ENCODE measurements at regions not wholly inside any gene's neighbourhood (a gene's known extent, or its start where the extent isn't known, plus 50 kb on each side); places are given as distances from the start of the nearest gene placed in this dataset.

DNA sequence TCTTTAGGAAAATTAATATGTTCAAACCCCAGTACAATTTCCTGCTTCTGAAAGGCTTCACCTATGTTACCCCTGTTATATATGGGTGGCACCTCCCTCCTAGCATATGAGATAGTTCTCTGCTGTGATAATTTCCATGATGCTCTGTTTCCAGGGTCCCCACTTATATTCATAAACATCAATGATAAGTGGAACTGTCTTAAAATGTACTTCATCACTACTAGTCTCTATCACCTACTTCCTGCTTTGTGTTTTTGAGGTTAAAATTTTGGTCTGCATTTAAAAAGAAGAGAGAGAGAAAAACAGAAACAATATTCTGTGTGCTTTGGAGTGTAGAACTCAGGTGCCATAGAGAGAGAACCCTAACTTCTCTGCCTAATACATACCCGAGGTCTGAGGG is 234.7 kb downstream of the HTR1A start:
- DNase-seq (ENCODE audit: low read depth in 2 of 3, low spot score in 2 of 3) = no peak

DNA sequence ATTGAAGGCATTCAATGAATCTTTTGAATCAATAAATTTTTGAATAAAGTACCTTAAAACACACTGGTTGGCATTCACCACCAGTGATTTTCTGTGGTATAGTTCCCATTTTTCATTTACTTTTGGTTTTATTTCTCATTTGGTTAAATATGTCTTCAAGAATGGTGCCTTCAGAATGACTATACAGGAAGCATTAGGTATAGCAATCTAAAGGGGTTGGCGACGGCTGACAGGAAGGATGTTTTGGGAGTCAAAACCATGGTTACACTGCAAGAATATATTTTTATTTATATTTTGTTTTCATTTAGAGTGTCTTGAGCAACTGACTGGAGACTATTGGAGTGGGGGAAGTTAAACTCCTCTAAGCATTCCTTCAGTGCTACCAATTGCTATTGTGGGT is 235.7 kb downstream of the HTR1A start:
- no peak for DNase-seq (ENCODE audit: low read depth in 2 of 3, low spot score in 2 of 3)

DNA sequence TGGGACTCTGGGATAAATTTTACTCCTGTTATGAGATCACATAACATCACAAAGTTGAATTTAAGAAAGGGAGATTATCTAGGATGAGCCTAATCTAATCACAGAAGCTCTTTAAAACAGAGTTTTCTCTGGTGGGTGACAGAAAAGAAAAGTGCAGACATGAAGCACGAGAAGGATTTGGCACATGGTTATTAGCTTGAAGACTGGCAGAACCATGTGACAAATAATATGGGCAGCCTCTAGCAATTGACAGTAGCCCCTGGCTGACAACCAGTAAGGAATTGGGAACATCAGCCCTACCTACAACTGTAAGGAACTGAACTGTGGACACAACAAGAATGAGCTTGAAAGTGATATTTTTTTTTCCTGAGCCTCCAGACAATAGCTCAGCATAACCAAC is 243.1 kb downstream of the HTR1A start:
- DNase-seq (ENCODE audit: low read depth in 2 of 3, low spot score in 2 of 3) = no peak

DNA sequence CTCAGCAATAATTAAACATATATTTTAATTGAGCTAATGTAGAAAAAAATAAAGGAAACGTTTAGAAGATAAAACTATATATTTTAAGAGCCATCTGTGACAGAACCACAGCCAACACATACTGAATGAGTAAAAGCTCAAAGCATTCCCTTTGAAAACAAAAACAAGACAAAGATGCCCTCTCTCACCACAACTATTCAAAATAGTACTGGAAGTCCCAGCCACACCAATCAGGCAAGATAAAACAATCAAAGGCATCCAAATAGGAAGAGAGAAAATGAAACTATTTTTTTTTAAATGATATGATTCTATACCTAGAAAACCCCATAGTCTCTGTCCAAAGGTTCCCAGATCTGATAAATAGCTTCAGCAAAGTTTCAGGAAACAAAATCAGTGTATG is 262.0 kb downstream of the HTR1A start:
- DNase-seq (ENCODE audit: low read depth in 2 of 3, low spot score in 2 of 3) = no peak

DNA sequence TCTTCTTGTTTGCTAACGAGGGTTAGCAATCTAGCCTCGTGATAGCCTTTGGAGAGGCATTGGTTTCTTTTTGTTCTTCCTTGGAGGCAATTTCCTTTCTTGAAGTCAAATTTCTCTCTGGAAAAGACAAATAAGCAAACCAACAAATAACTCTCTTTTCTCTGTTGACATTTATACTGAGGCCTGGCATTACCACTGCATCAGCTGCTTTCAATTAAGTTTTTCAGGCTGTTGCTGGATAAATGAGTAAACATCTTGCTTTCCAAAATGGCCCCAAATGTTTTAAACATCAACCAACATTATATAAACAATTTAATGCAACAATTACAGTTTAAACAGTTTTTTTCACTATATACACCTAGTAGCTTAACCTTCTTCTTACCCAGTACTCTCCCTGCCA is 264.4 kb downstream of the HTR1A start:
- no peak for DNase-seq (ENCODE audit: low read depth in 2 of 3, low spot score in 2 of 3)

DNA sequence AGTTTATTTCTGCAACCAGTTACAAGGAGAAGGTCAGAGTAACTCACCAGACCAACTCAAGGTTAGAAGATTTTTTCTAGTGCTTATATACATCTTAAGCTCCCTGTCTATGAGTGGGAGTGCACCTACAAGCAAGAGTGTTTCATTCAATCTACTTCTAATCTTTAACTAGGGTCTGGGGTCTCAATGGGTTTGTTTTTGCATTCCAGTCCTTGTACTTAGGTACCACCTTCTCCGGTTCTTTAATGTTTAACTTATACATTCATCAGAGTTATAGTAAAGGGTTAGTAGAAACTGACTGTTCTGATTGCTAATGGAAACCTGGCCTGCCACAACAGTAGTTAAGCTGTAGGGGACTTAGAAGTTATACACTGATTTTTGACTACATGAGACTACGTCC is 271.7 kb downstream of the HTR1A start:
- DNase-seq (ENCODE audit: low read depth in 2 of 3, low spot score in 2 of 3) = no peak

DNA sequence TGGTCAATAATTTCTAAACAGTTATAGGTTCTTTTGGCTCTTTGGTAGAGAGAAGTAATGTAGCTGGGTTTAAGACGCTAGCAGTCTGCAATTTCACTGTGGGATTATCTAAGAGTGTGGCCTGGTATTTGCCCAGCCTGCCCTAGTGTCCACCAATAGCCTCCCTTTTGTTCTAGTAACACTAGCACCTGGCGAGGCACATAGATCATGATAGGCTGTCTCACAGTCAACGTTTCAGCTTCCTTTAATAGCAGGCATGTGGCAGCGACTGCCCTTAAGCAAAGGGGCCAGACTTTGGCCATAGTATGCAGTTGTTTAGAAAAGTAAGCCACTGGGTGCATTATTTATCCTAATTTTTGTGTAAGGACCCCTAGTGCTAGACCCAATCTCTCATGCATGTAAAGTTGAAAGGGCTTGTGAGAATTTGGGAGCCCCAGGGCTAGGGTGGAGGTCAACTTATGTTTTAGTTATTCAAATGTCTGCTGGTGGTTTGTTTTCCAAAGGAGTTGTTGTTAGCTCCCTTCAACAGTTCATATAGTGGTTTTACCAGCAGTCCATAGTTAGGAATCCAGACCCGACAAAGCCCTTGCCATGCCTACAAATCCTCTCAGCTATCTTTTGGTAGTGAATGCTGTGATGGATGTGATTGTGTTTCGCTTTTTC is 274.3 kb downstream of the HTR1A start:
- DNase-seq (ENCODE audit: low read depth in 2 of 3, low spot score in 2 of 3) = no peak

DNA sequence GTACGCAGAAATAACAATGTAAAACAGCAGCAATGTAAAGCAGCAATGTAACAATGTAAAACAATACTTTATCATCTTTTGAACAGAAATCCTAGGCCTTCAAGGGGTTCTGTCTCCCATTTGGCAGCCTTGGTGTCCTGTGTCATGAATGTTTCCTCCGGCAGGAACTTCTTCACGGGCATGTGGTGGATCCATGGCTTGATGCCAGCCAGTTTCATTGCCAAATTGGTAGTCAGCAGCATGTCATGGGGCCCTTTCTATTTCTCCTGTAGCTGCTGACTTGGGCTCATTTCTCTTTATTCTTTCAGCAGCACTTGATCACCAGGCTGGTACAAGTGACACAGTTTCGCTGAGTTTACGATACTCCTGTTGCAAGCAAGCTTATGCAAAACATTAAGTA is 275.3 kb downstream of the HTR1A start:
- DNase-seq (ENCODE audit: low read depth in 2 of 3, low spot score in 2 of 3) = no peak

DNA sequence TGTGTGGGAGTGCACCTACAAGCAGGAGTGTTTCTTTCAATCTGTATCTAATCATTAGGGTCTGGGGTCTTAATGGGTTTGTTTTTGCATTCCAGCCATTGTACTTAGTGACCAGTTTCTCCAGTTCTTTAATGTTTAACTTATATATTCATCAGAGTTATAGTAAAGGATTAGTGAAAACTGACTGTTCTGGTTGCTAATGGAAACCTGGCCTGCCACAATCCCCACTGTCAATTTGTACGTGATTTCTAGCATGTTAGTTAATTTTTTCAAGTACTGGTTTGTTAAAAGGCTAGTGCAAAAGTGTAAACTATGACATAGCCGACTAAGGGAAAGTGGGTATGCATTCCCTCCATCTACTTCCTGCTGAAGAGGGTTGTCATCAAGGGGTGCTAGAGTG is 276.1 kb downstream of the HTR1A start:
- DNase-seq (ENCODE audit: low read depth in 2 of 3, low spot score in 2 of 3) = no peak

DNA sequence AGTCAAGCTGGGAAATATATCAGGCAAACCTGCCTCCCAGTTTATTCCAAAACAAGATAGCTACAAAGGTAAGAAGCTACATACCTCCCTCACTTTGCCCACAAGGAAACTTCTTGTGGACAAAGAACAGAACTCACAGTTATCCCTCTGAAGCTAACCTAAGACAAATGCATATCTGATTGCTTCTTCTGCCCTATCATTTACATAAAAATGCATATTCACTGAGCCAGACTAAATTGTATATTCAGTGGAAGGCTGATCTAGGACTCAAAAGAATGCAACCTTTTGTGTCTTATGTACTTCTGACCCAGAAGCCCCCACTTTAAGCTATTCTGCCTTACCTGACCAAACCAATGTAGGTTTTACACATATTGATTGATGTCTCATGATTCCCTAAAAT is 276.8 kb downstream of the HTR1A start:
- no peak for DNase-seq (ENCODE audit: low read depth in 2 of 3, low spot score in 2 of 3)

DNA sequence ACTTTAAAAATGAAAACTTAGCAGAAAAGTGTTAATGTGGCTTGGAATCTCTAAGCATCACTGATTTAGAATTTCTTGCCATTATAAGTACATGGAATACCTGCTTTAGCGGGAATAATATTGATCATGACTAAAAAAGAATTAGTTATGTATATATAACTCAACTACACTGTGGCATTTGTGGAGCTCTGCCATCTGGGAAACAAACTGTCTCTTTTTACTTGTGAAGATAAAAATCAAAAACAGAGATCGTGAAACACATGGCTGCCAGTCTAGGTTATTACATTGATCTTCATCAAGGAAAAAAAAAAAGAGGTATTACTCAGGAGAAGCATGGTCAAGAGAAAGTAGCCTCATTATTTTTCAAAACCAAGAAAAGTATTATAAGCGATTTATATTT is 287.4 kb downstream of the HTR1A start:
- DNase-seq (ENCODE audit: low read depth in 2 of 3, low spot score in 2 of 3) = no peak

DNA sequence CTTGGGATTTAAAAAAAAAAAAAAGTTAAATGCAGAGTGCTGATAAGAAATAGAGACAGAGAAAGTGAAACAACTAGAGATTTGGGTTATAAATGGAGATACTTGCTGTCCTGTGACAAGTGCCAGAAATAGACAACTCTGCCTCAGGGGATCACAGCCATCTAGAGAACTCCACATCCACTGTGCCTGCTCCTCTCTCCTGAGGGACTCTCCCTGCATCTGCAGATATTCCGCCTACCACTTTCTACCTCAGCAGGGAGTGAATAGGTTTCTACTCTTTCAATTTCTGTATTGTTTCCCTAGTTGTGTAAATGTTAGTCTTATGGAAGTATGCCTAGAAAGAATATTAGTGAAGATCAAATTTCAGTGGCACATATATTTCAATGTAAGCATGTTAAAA is 307.2 kb downstream of the HTR1A start:
- DNase-seq (ENCODE audit: low read depth in 2 of 3, low spot score in 2 of 3) = no peak

DNA sequence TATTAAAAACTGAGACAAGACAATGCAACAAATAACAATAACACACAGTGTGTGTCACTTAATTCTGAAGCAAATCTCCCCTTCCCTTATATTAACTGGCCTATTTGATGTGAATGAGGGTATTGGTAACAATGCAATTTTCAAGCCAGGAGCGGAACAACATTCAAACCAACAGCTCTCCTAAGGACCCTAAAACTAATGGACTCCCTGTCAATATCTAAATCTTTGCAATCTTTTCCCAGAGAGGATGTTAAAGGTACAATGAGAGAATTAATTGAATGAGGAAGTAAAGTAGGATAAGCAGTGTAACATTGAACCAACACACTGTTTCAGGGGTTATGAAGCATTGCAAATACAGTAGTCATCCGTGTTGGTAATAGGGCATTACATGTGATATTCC is 311.7 kb downstream of the HTR1A start:
- DNase-seq (ENCODE audit: low read depth in 2 of 3, low spot score in 2 of 3) = no peak

DNA sequence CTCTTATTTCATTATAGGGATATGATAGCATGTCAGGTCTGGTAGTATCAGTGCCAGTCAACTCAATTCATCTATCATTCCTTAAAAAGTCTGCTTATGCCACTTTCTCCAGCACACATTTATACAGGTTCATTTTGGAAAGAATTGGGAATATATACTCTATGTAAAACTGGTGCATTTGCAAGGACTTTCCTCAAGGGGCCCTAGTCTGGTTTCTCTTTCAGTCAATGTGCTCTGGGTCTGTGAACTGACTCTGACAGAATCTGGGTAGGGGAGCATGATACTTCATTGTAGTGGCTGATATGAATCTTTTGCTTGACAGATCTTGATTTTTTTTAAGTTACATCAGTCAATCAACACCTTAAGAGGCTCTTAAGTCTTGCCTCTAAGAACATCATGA is 313.9 kb downstream of the HTR1A start:
- no peak for DNase-seq (ENCODE audit: low read depth in 2 of 3, low spot score in 2 of 3)

DNA sequence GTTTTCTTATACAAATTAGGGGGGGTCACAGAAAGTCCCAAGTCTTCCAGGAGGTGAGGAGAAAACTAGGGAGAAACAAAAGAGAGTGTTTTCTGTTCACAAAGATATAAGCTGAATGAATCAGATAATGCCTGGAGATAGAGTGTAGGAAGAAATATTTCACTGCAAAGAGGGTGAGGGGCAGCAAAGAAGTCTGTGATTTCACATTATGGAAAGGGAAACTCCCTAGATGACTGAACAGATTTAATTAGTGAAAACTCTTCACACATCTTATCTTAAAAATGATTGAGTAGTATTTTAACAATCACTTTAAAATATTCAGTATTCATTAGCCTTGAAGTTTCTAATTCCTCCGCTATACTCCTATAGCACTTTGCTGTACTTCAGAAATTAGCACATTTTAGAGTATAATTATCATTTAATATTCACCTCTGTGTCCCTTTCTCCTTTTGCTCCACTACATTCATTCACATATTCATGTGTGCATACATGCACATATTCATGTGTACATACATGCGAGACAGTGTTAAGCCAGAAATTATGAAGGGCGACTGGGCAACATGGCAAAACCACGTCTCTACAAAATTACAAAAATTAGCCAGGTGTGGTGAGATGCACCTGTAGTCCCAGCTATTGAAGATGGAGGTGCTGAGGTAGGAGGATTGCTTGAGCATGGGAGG is 332.2 kb downstream of the HTR1A start:
- no peak for DNase-seq (ENCODE audit: low read depth in 2 of 3, low spot score in 2 of 3)

DNA sequence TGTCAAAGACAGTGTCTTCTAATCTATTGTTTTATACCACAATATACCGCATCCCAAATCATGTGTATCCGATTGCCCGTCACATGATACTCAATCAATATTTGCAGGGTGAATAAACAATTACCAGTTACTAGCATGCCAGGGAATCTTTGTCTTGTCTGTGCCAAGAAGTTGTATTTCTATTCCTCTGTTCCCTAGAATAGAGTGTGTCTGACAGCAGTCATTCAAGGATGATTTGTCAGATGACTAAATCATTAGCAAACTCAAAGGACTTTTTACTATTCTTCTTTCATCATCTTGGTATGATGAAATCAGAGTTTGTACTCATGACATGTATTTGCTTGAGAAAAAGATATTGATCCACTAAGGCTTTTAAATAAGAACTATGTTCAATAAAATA is 348.8 kb downstream of the HTR1A start:
- DNase-seq (ENCODE audit: low read depth in 2 of 3, low spot score in 2 of 3) = no peak

DNA sequence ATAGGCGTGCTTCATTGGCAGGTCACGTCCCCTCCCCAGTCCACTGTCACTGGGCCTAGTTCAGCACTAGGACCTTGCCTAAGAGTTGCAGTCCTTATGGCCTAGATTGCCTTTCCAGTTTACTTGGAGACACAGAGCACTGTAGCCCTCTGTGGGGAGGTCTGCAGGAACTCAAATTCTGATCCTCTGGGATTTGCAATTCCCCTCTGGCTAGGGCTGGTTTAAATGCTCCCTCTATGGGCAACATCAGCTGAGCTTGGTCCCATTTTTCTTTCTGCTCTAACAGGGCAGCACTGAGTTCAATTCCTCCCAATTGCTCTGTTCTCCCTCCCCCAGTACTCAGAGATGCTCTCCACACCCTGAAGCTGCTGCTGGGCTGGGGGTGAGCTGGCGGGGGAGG is 358.2 kb downstream of the HTR1A start:
- DNase-seq (ENCODE audit: low read depth in 2 of 3, low spot score in 2 of 3) = no peak

DNA sequence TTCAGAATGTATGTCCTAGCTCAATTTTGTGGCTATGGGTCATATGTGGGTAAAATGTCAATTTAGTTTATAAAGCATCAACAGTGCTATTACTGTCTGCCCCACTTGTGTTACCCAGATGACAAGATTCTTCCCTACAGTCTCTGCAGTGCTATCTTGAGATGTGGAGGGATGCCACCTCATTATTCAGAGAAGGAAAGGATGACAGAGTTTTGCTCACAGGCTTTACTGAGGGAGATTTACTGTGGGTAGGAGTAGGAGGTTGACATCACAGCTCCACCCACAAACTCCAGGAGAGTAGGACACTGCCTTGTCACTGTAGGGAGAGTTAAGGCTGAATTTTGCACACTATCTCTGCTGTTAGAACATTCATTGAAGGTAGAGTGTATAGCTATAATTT is 359.3 kb downstream of the HTR1A start:
- no peak for DNase-seq (ENCODE audit: low read depth in 2 of 3, low spot score in 2 of 3)

DNA sequence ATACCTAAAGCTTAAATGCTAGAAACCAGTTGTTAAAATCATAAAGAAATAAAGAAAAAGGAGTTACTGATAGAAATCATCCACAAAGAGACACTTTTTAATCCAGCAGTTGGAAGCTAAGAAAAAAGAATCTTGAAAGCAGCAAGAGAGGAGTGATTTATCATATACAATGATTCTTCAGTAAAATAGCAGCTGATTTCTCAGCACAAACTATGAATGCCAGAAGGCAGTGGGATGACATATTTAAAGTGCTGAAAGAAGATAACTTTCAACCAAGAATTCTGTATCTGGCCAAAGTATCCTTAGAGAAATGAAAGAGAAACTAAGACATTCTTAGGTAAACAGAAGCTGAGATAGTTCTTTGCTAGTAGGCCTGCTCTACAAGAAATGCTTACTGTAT is 366.0 kb downstream of the HTR1A start:
- no peak for DNase-seq (ENCODE audit: low read depth in 2 of 3, low spot score in 2 of 3)

DNA sequence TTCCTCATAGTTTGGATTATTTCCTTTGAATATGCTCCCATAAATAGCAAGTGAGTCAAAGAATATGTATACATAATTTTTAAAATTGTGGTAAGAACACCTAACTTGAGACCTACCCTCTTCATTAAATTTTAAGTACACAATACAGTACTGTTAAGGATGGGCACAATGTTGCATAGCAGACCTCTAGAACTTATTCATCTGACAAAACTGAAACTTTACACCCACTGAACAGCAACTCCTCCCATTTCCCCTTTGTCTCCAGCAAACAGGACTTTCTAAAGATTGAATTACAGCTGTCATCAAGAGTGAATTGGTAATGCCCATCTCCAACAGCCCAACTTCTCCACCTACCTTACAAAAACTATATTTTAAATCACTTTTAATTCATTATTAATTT is 388.9 kb downstream of the HTR1A start:
- no peak for DNase-seq (ENCODE audit: low read depth in 2 of 3, low spot score in 2 of 3)

DNA sequence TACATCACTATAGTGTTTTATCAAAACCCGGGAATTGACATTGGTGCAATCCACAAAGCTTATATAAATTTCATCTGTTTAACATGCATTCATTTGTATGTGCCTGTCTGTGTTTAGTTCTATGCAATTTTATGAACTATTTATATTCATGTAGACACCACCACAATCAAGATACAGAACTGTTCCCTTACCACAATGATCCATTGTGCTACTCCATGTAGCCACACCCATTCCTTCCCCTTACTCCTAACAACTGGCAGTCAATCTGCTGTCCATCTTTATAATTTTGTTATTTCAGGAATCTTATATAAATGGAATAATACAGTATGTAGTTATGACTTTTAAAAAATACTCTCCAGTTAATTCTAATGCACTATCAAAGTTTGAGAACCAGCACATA is 389.5 kb downstream of the HTR1A start:
- no peak for DNase-seq (ENCODE audit: low read depth in 2 of 3, low spot score in 2 of 3)

DNA sequence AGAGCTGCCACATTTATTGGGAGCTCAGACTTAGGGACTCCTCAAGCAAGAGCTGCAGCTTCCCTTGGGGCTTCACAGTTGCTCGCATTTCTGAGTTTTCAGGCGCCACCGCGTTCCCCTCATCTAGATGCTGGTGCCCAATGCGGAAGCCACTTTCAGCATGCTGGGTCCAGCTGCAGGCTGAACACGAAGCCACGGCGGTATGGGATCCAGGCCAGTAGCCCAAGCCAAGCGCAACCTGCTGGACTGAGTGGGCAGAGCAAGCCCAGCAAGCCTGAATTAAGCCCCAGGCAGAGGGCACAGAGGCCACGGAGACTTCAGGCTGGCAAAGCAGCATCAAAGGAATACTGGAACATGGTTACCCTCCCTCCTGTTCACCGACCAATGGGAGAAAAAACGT is 391.5 kb downstream of the HTR1A start:
- no peak for DNase-seq (ENCODE audit: low read depth in 2 of 3, low spot score in 2 of 3)

DNA sequence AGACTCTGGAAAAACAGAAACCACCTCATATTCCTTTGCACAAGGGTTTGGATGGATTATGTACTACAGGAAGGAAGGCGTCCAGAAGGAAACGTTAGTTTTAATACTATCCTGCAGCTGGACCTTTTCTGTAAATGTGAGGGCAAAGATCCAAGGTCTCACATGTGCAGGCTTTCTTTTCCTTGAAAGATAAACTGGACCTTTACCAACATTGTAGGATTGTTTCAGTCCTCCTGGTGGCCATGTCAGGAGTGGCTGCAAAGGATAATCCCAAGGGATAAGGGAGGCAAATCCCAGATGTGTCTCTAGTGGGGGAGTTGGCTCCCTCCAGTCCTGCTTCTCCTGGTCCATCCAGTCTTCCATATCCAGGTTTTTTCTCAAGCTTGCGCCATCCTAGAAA is 397.5 kb downstream of the HTR1A start:
- no peak for DNase-seq (ENCODE audit: low read depth in 2 of 3, low spot score in 2 of 3)

Data from activated CD8-positive, alpha-beta memory T cell treated with anti-CD3 and anti-CD28 coated beads for 48 hours (primary cell).